Endothelial cell of umbilical vein (primary cell): ENCODE measurements at regions not wholly inside any gene's neighbourhood (a gene's known extent, or its start where the extent isn't known, plus 50 kb on each side); places are given as distances from the start of the nearest gene placed in this dataset.

ENCODE experiments used
- CTCF ChIP-seq, 2 donors: IDR thresholded peaks; 1 replicate in 1 of 2; 2 replicates in 1 of 2; pipeline ENCODE4 v1.5.1; 2011; ENCODE audit warnings: low read length in 2 of 2, mild to moderate bottlenecking in 2 of 2, moderate library complexity in 2 of 2, control low read depth in 1 of 2, inconsistent platforms in 1 of 2, low read depth in 1 of 2; ENCODE audit not compliant: insufficient read depth in 1 of 2; ENCODE audit errors: extremely low read depth in 1 of 2
- EZH2 ChIP-seq: IDR thresholded peaks from 2 replicates; pipeline ENCODE4 v1.6.1; 2012; ENCODE audit warnings: borderline replicate concordance, low read depth, mild to moderate bottlenecking, moderate library complexity, low read length, inconsistent platforms; ENCODE audit not compliant: severe bottlenecking
- MAX ChIP-seq: IDR thresholded peaks from 2 replicates; pipeline ENCODE4 v1.6.1; 2011; ENCODE audit not compliant: insufficient read depth, insufficient read length
- MYC ChIP-seq: IDR thresholded peaks from one replicate; pipeline ENCODE4 v1.6.1; 2011; ENCODE audit warnings: mild to moderate bottlenecking, low read depth, low read length
- POLR2A ChIP-seq: IDR thresholded peaks from 2 replicates; pipeline ENCODE4 v1.6.1; 2012; ENCODE audit warnings: low read depth, mild to moderate bottlenecking, control low read depth, low read length
- POLR2AphosphoS5 ChIP-seq: IDR thresholded peaks from 2 replicates; pipeline ENCODE4 v1.6.1; 2012; ENCODE audit warnings: low read depth, mild to moderate bottlenecking, control low read depth, low read length, moderate library complexity; ENCODE audit not compliant: insufficient read depth

GRCh38 chr2:134161170-134161547 lies 92.7 kb upstream of the MGAT5 start:
- TF ChIP-seq CTCF (IDR thresholded peaks at IDR 0.05; ENCODE audit: extremely low read depth in 1 of 2, insufficient read depth in 1 of 2, low read depth in 1 of 2, low read length in 2 of 2) (no peak), POLR2A (peak; percentile 39), MYC (no peak), POLR2AphosphoS5 (peak; percentile 70), EZH2 (no peak), MAX (no peak)
